GM12891 (cell line): ENCODE measurements at regions not wholly inside any gene's neighbourhood (a gene's known extent, or its start where the extent isn't known, plus 50 kb on each side); places are given as distances from the start of the nearest gene placed in this dataset.
"Not testable (repeated sequence)": the region's sequence is repeated elsewhere in the genome, so short reads cannot be mapped to it uniquely, and the experiment has no call there.

Source experiments
- DNase-seq: peaks from one replicate; pipeline ENCODE4 v3.0.0; 2011; ENCODE audit warnings: low spot score; ENCODE audit not compliant: insufficient read length
- FAIRE-seq: peaks from 2 replicates; lab custom pipeline; 2011; peaks lifted over from hg19 to GRCh38; lab: Jason Lieb, UNC
- PAX5 ChIP-seq: IDR thresholded peaks from 2 replicates; pipeline ENCODE4 v1.6.1; 2011; ENCODE audit warnings: low read length, moderate library complexity, mild to moderate bottlenecking; ENCODE audit not compliant: insufficient read depth, severe bottlenecking
- POLR2A ChIP-seq: IDR thresholded peaks from 2 replicates; pipeline ENCODE4 v1.6.1; 2011; ENCODE audit warnings: low read depth, low read length, control low read depth
- POLR2AphosphoS5 ChIP-seq: IDR thresholded peaks from 2 replicates; pipeline ENCODE4 v1.6.1; 2011; ENCODE audit warnings: low read depth, low read length, control low read depth
- POU2F2 ChIP-seq: IDR thresholded peaks from 2 replicates; pipeline ENCODE4 v1.6.1; 2011; ENCODE audit warnings: low read depth, mild to moderate bottlenecking, control low read depth, low read length, moderate library complexity
- SPI1 ChIP-seq: IDR thresholded peaks from 2 replicates; pipeline ENCODE4 v1.6.1; 2011; ENCODE audit warnings: low read depth, low read length, control low read depth
- TAF1 ChIP-seq: IDR thresholded peaks from 2 replicates; pipeline ENCODE4 v1.6.1; 2011; ENCODE audit warnings: low read depth, low read length, control low read depth

GRCh38 chr5:63409737-63410136, 552.5 kb downstream of the HTR1A start:
- DNase-seq (no peak), FAIRE-seq (no peak)
- TF ChIP-seq POLR2AphosphoS5 (no peak), TAF1 (no peak), SPI1 (no peak), POLR2A (no peak), PAX5 (no peak), POU2F2 (no peak)

- FAIRE-seq: no peak
- no peak for TF ChIP-seq POLR2A
- no peak for TF ChIP-seq PAX5
- no peak for TF ChIP-seq POLR2AphosphoS5
- no peak for TF ChIP-seq SPI1
- no peak for TF ChIP-seq POU2F2
- no peak for TF ChIP-seq TAF1
- DNase-seq: no peak
These were observed 553.3 kb downstream of the HTR1A start for GRCh38 chr5:63408984-63409383.

GRCh38 chr5:63401436-63402046, 560.7 kb downstream of the HTR1A start:
- TF ChIP-seq POLR2AphosphoS5: no peak
- TF ChIP-seq POU2F2: no peak
- no peak for TF ChIP-seq PAX5
- no peak for TF ChIP-seq TAF1
- no peak for TF ChIP-seq POLR2A
- no peak for TF ChIP-seq SPI1
- no peak for DNase-seq
- peak; percentile 85 for FAIRE-seq

- no peak for FAIRE-seq
- DNase-seq: no peak
- no peak for TF ChIP-seq TAF1
These were observed 562.2 kb downstream of the HTR1A start for GRCh38 chr5:63400079-63400478.

- FAIRE-seq: no peak
- TF ChIP-seq SPI1: no peak
- TF ChIP-seq POLR2A: no peak
- no peak for TF ChIP-seq POU2F2
- no peak for TF ChIP-seq TAF1
- no peak for TF ChIP-seq POLR2AphosphoS5
- no peak for TF ChIP-seq PAX5
- DNase-seq: no peak
These were observed 563.9 kb downstream of the HTR1A start for GRCh38 chr5:63398346-63398745.

- not testable (repeated sequence) for FAIRE-seq, DNase-seq
These were observed 574.1 kb downstream of the HTR1A start for GRCh38 chr5:63388188-63388587.

- TF ChIP-seq PAX5 (no peak), SPI1 (no peak), POLR2A (no peak), POU2F2 (no peak), TAF1 (no peak), POLR2AphosphoS5 (no peak)
- no peak for DNase-seq
- FAIRE-seq: no peak
These were observed 586.4 kb downstream of the HTR1A start for GRCh38 chr5:63375851-63376250.

GRCh38 chr5:63374085-63374484, 588.2 kb downstream of the HTR1A start:
- FAIRE-seq: no peak
- TF ChIP-seq POLR2AphosphoS5: no peak
- no peak for TF ChIP-seq TAF1
- TF ChIP-seq POLR2A: no peak
- TF ChIP-seq PAX5: no peak
- no peak for TF ChIP-seq POU2F2
- no peak for TF ChIP-seq SPI1
- no peak for DNase-seq

GRCh38 chr5:63351164-63351563, 611.1 kb downstream of the HTR1A start:
- DNase-seq (no peak), FAIRE-seq (no peak)
- TF ChIP-seq POLR2A (no peak), TAF1 (no peak), PAX5 (no peak), POLR2AphosphoS5 (no peak), POU2F2 (no peak)

- TF ChIP-seq SPI1 (no peak), POU2F2 (no peak), POLR2AphosphoS5 (no peak), PAX5 (no peak), POLR2A (no peak), TAF1 (no peak)
- FAIRE-seq (no peak), DNase-seq (no peak)
These were observed 615.8 kb downstream of the HTR1A start for GRCh38 chr5:63346451-63346850.

- FAIRE-seq (no peak), DNase-seq (no peak)
- TF ChIP-seq POLR2AphosphoS5 (no peak), SPI1 (no peak), TAF1 (no peak), POLR2A (no peak), POU2F2 (no peak), PAX5 (no peak)
These were observed 620.8 kb downstream of the HTR1A start for GRCh38 chr5:63341442-63341841.
